Right atrium auricular region (tissue), 2 donors: ENCODE measurements at regions not wholly inside any gene's neighbourhood (a gene's known extent, or its start where the extent isn't known, plus 50 kb on each side); places are given as distances from the start of the nearest gene placed in this dataset.
"Not testable (repeated sequence)": the region's sequence is repeated elsewhere in the genome, so short reads cannot be mapped to it uniquely, and the experiment has no call there.

Experiments
- DNase-seq: peaks from one replicate; pipeline ENCODE4 v3.0.0-alpha.2; 2019; ENCODE audit warnings: low spot score
- H3K27ac ChIP-seq, 2 donors: fragments of 200-600 bp; sonication (generic); 1 replicate in 1 of 2; 2 replicates in 1 of 2; pipeline ENCODE4 v1.5.1; 2016 to 2019
- H3K27me3 ChIP-seq, 2 donors: fragments of 200-600 bp; sonication (generic); one replicate each; pipeline versions ENCODE4 v1.5.1 to v1.6.0; 2017 to 2019
- H3K36me3 ChIP-seq: fragments of 200-600 bp; sonication (generic); one replicate; pipeline ENCODE4 v1.5.1; 2016
- H3K4me1 ChIP-seq, 2 donors: fragments of 200-600 bp; sonication (generic); one replicate each; pipeline versions ENCODE4 v1.5.1 to v1.6.0; 2017 to 2019
- H3K4me3 ChIP-seq, 2 donors: fragments of 200-600 bp; sonication (generic); 1 replicate in 1 of 2; 2 replicates in 1 of 2; pipeline ENCODE4 v1.5.1; 2017 to 2019; ENCODE audit warnings: mild to moderate bottlenecking in 1 of 2, moderate library complexity in 1 of 2
- H3K9me3 ChIP-seq, 2 donors: fragments of 200-600 bp; sonication (generic); one replicate each; pipeline ENCODE4 v1.5.1; 2019
- CTCF ChIP-seq, 2 donors: fragments of 200-600 bp; sonication (generic); IDR thresholded peaks; one replicate each; pipeline ENCODE4 v1.5.1; 2019; ENCODE audit warnings: antibody characterized with exemption in 2 of 2

- Histone ChIP-seq H3K27me3 (no peaks in the 10 kb centered on the region), H3K36me3 (no peaks in the 10 kb centered on the region), H3K4me1 (no peaks in the 10 kb centered on the region), H3K4me3 (no peak overlapping the region), H3K27ac (no peak overlapping the region), H3K9me3 (no peaks in the 10 kb centered on the region)
- no peak for TF ChIP-seq CTCF (IDR thresholded peaks at IDR 0.05)
- no peak for DNase-seq
Measured at GRCh38 chr10:81498011-81498551, 376.9 kb upstream of the NRG3 start.

DNA sequence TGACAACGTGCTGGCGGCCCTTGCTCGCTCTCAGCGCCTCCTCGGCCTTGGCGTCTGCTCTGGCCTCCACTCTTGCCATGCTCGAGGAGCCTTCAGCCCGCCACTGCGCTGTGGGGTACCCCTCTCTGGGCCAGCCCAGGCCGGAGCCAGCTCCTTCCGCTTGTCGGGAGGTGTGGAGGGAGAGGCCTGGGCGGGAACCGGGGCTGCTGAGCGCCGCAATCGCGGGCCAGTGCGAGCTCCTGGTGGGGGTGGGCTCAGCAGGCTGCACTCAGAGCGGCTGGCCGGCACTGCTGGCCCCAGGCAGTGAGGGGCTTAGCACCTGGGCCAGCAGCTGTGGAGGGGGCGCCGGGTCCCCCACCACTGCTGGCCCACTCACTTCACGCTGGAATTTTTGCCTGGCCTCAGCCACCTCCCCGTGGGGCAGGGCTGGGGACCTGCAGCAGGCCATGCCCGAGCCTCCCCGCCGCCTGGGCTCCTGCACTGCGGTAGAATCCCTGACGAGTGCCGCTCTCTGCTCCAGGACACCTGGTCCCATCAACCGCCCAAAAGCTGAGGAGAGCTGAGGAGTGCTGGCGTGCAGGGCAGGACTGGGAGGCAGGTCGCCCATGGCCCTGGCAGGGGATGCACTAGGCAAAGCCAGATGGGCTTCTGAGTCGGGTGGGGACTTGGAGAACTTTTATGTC lies 372.2 kb upstream of the NRG3 start:
- H3K27ac ChIP-seq, result no peak overlapping the region
- no peak overlapping the region for H3K4me3 ChIP-seq
- no peak for DNase-seq
- H3K4me1 ChIP-seq, result no peaks in the 10 kb centered on the region
- H3K9me3 ChIP-seq, result no peaks in the 10 kb centered on the region
- H3K36me3 ChIP-seq, result no peaks in the 10 kb centered on the region
- TF ChIP-seq CTCF (IDR thresholded peaks at IDR 0.05), result no peak
- H3K27me3 ChIP-seq, result no peaks in the 10 kb centered on the region

DNA sequence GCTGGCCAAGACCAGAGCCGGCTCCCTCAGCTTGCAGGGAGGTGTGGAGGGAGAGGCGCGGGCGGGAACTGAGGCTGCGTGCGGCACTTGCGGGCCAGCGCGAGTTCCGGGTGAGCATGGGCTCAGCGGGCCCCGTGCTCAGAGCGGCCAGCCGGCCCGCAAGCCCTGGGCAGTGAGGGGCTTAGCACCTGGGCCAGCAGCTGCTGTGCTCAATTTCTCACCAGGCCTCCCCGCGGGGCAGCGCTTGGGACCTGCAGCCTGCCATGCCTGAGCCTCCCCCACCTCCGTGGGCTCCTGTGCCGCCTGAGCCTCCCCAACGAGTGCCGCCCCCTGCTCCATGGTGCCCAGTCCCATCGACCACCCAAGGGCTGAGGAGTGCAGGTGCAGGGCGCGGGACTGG lies 369.2 kb upstream of the NRG3 start:
- not testable (repeated sequence) for H3K4me3 ChIP-seq, DNase-seq, H3K27me3 ChIP-seq, H3K4me1 ChIP-seq, H3K9me3 ChIP-seq, H3K27ac ChIP-seq, H3K36me3 ChIP-seq

- Histone ChIP-seq H3K9me3 (peaks cover 0 to 8% of the 10 kb centered on the region in 2 donors), H3K36me3 (no peaks in the 10 kb centered on the region), H3K27ac (no peak overlapping the region), H3K4me3 (no peak overlapping the region), H3K4me1 (no peaks in the 10 kb centered on the region), H3K27me3 (no peaks in the 10 kb centered on the region)
- no peak for DNase-seq
- TF ChIP-seq CTCF (IDR thresholded peaks at IDR 0.05), result no peak
Measured at GRCh38 chr10:81514811-81515210, 360.2 kb upstream of the NRG3 start.

GRCh38 chr10:81520688-81521087 lies 354.3 kb upstream of the NRG3 start:
- H3K9me3 ChIP-seq, result no peaks in the 10 kb centered on the region
- no peaks in the 10 kb centered on the region for H3K36me3 ChIP-seq
- no peaks in the 10 kb centered on the region for H3K4me1 ChIP-seq
- H3K27me3 ChIP-seq, result no peaks in the 10 kb centered on the region
- no peak overlapping the region for H3K4me3 ChIP-seq
- DNase-seq, result no peak
- no peak for TF ChIP-seq CTCF (IDR thresholded peaks at IDR 0.05)
- H3K27ac ChIP-seq, result no peak overlapping the region

DNA sequence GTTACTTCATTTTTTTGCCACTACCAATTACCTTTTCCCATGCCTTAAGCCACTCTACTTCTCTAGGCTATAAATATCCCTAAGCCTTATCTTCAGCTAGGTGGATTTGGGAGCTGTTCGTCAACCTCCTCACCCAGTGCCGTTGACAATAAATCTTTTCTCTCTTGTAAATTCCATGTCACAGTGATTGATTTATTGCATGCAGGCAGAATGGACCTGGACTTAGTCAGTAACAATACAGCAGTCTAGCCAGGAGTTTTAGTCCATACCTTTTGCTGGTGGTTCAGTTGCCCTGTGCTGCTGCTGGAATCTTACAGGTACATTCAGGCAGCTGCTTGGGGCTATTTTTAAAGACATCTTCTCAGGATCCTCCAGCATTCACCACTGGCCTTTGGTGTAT lies 350.5 kb upstream of the NRG3 start:
- no peak for TF ChIP-seq CTCF (IDR thresholded peaks at IDR 0.05)
- DNase-seq, result no peak
- H3K27ac ChIP-seq, result no peak overlapping the region
- no peaks in the 10 kb centered on the region for H3K27me3 ChIP-seq
- H3K4me3 ChIP-seq, result no peak overlapping the region
- H3K9me3 ChIP-seq, result no peaks in the 10 kb centered on the region
- no peaks in the 10 kb centered on the region for H3K36me3 ChIP-seq
- no peaks in the 10 kb centered on the region for H3K4me1 ChIP-seq
